HFFc6 (cell line): ENCODE measurements at regions not wholly inside any gene's neighbourhood (a gene's known extent, or its start where the extent isn't known, plus 50 kb on each side); places are given as distances from the start of the nearest gene placed in this dataset.

Experiments used
- DNase-seq: peaks from one replicate; pipeline ENCODE4 v3.0.0-alpha.2; 2018
- H3K27ac Mint-ChIP-seq: 2 replicates; pipeline ENCODE4 v1.8.0; 2020; ENCODE audit warnings: mild to moderate bottlenecking, mixed read lengths
- H3K27me3 Mint-ChIP-seq: 2 replicates; pipeline ENCODE4 v1.8.0; 2021; ENCODE audit warnings: mild to moderate bottlenecking, moderate library complexity, mixed read lengths; ENCODE audit not compliant: insufficient read depth
- H3K36me3 Mint-ChIP-seq: 2 replicates; pipeline ENCODE4 v1.8.0; 2021; ENCODE audit warnings: low read depth, mixed read lengths
- H3K4me1 Mint-ChIP-seq: 2 replicates; pipeline ENCODE4 v1.8.0; 2020; ENCODE audit warnings: low read depth, mixed read lengths
- H3K4me3 Mint-ChIP-seq: 2 replicates; pipeline ENCODE4 v1.8.0; 2020; ENCODE audit warnings: mild to moderate bottlenecking, moderate library complexity, mixed read lengths
- H3K9me3 Mint-ChIP-seq: 2 replicates; pipeline ENCODE4 v1.8.0; 2020; ENCODE audit warnings: mild to moderate bottlenecking, mixed read lengths
- TF ChIP-seq, protein P1 (sequence below): fragments of 200-600 bp; sonication (generic); IDR thresholded peaks from 2 replicates; pipeline ENCODE4 v1.5.0; 2021; ENCODE audit warnings: antibody characterized with exemption, mild to moderate bottlenecking

GRCh38 chr11:91822805-91823204 is 401.8 kb upstream of the FAT3 start:
- peaks cover 47% of the 10 kb centered on the region for H3K9me3 Mint-ChIP-seq
- H3K27me3 Mint-ChIP-seq: no peaks in the 10 kb centered on the region
- DNase-seq: no peak
- TF ChIP-seq, protein P1, sequence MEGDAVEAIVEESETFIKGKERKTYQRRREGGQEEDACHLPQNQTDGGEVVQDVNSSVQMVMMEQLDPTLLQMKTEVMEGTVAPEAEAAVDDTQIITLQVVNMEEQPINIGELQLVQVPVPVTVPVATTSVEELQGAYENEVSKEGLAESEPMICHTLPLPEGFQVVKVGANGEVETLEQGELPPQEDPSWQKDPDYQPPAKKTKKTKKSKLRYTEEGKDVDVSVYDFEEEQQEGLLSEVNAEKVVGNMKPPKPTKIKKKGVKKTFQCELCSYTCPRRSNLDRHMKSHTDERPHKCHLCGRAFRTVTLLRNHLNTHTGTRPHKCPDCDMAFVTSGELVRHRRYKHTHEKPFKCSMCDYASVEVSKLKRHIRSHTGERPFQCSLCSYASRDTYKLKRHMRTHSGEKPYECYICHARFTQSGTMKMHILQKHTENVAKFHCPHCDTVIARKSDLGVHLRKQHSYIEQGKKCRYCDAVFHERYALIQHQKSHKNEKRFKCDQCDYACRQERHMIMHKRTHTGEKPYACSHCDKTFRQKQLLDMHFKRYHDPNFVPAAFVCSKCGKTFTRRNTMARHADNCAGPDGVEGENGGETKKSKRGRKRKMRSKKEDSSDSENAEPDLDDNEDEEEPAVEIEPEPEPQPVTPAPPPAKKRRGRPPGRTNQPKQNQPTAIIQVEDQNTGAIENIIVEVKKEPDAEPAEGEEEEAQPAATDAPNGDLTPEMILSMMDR: no peak
- H3K27ac Mint-ChIP-seq: no peak overlapping the region
- H3K36me3 Mint-ChIP-seq: no peaks in the 10 kb centered on the region
- H3K4me3 Mint-ChIP-seq: no peak overlapping the region
- no peaks in the 10 kb centered on the region for H3K4me1 Mint-ChIP-seq

DNA sequence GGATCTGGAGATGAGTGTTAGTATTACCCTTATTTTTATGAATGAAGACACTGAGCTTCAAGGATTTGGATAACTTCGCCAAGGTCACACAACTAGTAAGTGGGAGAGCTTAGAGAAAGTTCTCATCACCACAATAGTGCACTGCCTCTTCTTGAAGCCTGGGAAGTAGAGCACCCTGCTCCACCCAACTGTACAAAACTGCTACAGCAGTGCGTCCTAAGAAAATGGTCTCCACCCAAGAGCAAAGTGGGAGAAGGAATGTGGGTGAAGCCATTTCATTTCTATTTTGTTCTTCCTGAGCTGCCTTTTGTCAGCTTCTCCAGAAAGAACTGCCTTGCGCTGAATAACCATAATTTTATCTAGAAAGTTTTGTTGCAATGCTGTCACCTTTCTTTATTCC is 403.9 kb upstream of the FAT3 start:
- H3K9me3 Mint-ChIP-seq: peaks cover 29% of the 10 kb centered on the region; the same call in 1 of the 2 replicates
- DNase-seq: no peak
- H3K4me1 Mint-ChIP-seq: no peaks in the 10 kb centered on the region
- H3K27me3 Mint-ChIP-seq: no peaks in the 10 kb centered on the region
- no peak overlapping the region for H3K27ac Mint-ChIP-seq
- H3K4me3 Mint-ChIP-seq: no peak overlapping the region
- TF ChIP-seq, protein P1: no peak
- H3K36me3 Mint-ChIP-seq: no peaks in the 10 kb centered on the region

GRCh38 chr11:91819777-91820176 is 404.8 kb upstream of the FAT3 start:
- H3K36me3 Mint-ChIP-seq: no peaks in the 10 kb centered on the region
- no peaks in the 10 kb centered on the region for H3K4me1 Mint-ChIP-seq
- no peak overlapping the region for H3K27ac Mint-ChIP-seq
- H3K9me3 Mint-ChIP-seq: peaks cover 24% of the 10 kb centered on the region; the same call in 1 of the 2 replicates
- DNase-seq: no peak
- no peak overlapping the region for H3K4me3 Mint-ChIP-seq
- TF ChIP-seq, protein P1: no peak
- H3K27me3 Mint-ChIP-seq: no peaks in the 10 kb centered on the region

DNA sequence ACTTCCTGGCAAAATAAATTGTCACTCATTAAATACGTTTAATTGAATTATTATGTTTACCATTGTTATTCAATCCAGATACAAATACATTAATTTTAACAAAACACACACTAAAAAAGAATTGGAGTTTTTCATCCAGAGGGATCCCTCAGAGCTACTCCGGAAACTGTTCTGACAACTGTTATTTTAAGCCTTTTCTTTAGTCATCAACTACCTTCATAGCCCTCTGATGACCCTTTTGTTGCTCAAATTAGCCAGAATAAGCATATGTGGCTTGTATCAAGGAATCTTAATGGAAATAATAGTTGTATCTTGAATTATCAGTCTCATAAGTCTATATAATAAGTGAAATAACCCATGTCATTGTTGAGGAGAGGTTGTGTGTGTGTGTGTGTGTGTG is 405.4 kb upstream of the FAT3 start:
- TF ChIP-seq, protein P1: no peak
- no peak for DNase-seq
- no peaks in the 10 kb centered on the region for H3K27me3 Mint-ChIP-seq
- no peaks in the 10 kb centered on the region for H3K36me3 Mint-ChIP-seq
- no peaks in the 10 kb centered on the region for H3K4me1 Mint-ChIP-seq
- no peak overlapping the region for H3K4me3 Mint-ChIP-seq
- H3K9me3 Mint-ChIP-seq: peaks cover 25% of the 10 kb centered on the region; the same call in 1 of the 2 replicates
- no peak overlapping the region for H3K27ac Mint-ChIP-seq

GRCh38 chr11:91817996-91818395 is 406.6 kb upstream of the FAT3 start:
- H3K4me3 Mint-ChIP-seq: no peak overlapping the region
- H3K9me3 Mint-ChIP-seq: peaks cover 21% of the 10 kb centered on the region; the same call in 1 of the 2 replicates
- TF ChIP-seq, protein P1: no peak
- H3K27me3 Mint-ChIP-seq: no peaks in the 10 kb centered on the region
- H3K36me3 Mint-ChIP-seq: no peaks in the 10 kb centered on the region
- no peaks in the 10 kb centered on the region for H3K4me1 Mint-ChIP-seq
- H3K27ac Mint-ChIP-seq: no peak overlapping the region
- DNase-seq: no peak

DNA sequence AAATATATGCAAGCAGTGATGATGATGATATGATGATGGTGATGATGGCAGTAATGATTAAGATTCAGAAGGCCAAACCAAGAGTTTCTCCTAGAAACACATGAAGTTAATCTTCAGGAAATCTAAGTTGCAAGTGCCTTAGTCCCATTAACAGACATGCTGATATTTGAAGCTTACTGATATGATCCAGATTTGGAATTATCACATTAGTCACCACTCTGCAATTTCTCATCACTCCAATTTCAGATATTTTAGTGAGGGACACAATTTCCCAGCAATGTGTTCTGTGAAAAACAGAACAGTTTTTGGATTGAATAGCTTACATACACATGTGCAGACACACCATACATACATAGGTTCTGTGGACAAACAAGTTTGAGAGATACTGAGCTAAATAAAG is 411.4 kb upstream of the FAT3 start:
- no peaks in the 10 kb centered on the region for H3K27me3 Mint-ChIP-seq
- no peaks in the 10 kb centered on the region for H3K36me3 Mint-ChIP-seq
- H3K9me3 Mint-ChIP-seq: peaks cover 25% of the 10 kb centered on the region
- TF ChIP-seq, protein P1: no peak
- no peak overlapping the region for H3K27ac Mint-ChIP-seq
- no peak overlapping the region for H3K4me3 Mint-ChIP-seq
- H3K4me1 Mint-ChIP-seq: no peaks in the 10 kb centered on the region
- DNase-seq: no peak
